GM12801 (cell line): ENCODE measurements at regions not wholly inside any gene's neighbourhood (a gene's known extent, or its start where the extent isn't known, plus 50 kb on each side); places are given as distances from the start of the nearest gene placed in this dataset.

Experiments
- CTCF ChIP-seq: IDR thresholded peaks from one replicate; pipeline ENCODE4 v1.5.1; 2011; ENCODE audit warnings: control low read depth; ENCODE audit not compliant: insufficient read length; ENCODE audit errors: extremely low read depth

GRCh38 chr4:38430841-38431240, 233.2 kb upstream of the KLF3 start:
- no peak for TF ChIP-seq CTCF

- TF ChIP-seq CTCF = no peak
Observed at GRCh38 chr4:38442073-38442788, 221.8 kb upstream of the KLF3 start.

GRCh38 chr4:38449506-38450174, 214.4 kb upstream of the KLF3 start:
- TF ChIP-seq CTCF = no peak

GRCh38 chr4:38452009-38452408, 212.0 kb upstream of the KLF3 start:
- TF ChIP-seq CTCF = no peak

GRCh38 chr4:38452542-38452941, 211.5 kb upstream of the KLF3 start:
- no peak for TF ChIP-seq CTCF

GRCh38 chr4:38453253-38453881, 210.6 kb upstream of the KLF3 start:
- no peak for TF ChIP-seq CTCF

- TF ChIP-seq CTCF = no peak
Observed at GRCh38 chr4:38454284-38454683, 209.7 kb upstream of the KLF3 start.
